ENCODE measurements at regions not wholly inside any gene's neighbourhood (a gene's known extent, or its start where the extent isn't known, plus 50 kb on each side); places are given as distances from the start of the nearest gene placed in this dataset.

DNA sequence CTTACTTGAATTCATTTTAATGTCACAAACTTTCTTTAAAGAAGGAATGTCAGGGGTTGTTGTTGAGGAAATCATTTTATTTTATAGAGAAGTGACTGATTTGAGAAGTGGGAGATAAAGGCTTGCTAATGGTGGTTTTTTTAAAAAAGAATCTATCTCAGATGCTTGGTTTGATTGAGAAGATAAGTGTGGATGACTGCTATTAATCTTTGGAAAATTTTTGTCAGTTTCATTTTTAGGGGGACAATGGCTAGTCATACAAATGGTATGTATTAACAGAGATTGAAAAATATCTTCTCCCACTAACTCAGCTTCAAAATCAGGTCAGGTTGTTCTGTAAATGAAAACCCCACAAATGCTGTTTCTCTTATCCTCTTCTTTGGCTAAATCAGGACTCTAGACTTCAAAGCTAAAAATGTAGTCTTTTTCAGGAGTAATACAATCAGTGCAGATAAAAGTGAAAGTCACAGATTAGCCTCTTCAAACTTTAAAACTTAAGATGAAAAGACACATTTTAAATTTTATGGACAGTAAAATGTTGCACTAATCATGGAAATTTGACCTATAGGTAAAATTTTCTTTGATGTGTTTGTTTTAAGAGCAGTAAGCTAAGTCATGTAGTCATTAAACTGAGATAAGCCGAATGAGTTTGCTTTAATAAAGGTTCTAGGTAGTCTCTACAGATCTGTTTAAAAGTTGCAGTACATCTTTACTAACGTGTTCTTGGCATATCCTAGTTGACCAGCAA lies 674.2 kb upstream of the VRK2 start:
- no peak for DNase-seq

- no peak for DNase-seq
Observed at GRCh38 chr2:57373530-57373929, 673.1 kb upstream of the VRK2 start.

DNA sequence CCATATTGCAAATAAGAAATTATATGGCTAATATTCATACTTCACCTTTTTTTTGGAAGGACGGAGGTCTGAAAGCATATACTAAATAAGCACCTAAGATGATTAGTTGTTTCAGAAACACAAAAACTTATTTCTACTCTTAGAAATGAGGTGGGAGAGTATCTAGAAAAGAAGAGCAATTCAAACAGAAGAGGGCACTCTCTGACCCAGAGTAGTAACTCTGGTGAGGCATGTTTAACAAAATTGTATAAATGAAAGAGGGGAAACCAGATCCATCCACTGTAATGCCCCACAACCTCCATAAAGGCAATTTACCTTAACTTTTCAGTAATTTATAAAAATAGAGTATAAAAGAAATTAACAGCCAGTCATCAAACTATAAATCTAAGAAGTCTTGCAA lies 669.6 kb upstream of the VRK2 start:
- DNase-seq = no peak

DNA sequence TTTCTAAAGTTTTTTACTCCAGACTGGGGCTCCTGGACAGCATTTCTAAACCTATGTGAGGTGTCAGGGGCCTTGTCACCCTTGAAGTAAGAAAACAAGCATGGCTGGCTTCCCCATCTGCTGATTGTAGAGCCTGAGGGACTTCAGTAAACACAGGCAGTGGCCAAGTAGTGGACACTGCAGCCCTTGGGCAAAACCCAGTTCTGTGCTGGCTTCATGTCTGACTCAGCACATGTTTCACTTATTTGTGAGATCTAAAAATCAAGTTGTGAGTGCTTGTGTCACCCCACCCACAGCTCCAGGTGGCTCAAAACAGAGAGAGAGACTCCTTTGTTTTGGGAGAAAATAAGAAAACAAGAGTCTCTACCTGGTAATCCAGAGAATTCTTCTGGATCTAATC lies 660.3 kb upstream of the VRK2 start:
- DNase-seq = no peak

- DNase-seq = no peak
Observed at GRCh38 chr2:57396355-57397098, 650.1 kb upstream of the VRK2 start.

- DNase-seq = no peak
Observed at GRCh38 chr2:57397550-57398360, 648.9 kb upstream of the VRK2 start.

GRCh38 chr2:57399057-57399456 lies 647.5 kb upstream of the VRK2 start:
- DNase-seq = no peak

DNA sequence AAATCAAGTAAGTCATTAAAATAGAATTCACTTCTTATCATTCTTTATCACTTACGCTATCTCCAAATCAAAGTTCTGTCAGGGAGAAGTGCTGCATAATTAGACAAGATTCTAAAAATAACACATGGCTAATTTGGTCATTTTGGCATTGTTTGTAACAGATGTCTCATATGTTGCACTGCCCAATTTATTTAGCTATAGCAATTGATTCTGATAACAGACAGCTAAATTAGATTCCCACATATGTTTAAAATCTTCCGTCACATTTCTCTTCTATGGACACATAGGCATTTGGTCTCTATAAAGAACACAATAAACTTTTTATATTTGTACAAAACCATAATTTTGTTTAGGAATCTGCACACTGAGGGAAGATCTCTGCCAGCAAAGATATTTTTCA lies 644.5 kb upstream of the VRK2 start:
- DNase-seq = no peak

DNA sequence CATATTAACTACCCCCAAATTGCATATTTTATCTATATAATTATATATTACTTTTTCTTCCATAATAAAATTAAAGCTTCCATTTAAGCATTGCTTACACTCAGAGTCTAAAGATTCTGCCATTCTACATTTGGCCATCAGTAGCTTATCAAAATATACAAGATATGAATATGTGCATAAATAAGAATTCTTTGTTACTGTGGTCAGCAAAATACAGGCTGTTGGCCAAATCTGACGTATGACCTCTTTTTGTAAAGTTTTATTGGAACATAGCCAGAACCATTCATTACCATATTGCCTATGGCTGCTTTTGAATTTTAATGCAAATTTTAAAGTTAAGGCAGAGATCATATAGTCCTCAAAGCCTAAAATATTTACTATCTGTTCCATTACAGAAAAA lies 643.9 kb upstream of the VRK2 start:
- DNase-seq = no peak

DNA sequence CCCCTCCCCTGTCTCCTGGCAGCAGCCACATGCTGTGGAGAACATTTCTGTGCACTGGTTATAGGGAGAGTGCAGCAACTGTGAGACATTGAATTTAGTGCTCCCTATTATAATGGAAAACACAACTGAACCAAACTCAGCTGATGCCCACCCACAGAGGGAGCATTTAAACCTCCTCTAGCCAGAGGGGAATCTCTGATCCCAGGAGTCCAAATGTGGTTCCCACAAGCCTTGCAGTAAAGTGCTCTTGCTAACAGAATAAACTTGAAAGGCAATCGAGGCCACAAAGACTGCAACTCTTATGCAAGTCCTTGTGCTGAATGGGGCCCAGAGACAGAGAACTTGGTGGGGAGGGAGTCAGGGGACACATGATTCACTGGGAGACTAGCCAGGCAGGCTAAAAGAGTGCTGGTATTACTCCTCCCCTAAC lies 638.8 kb upstream of the VRK2 start:
- DNase-seq = no peak

- no peak for DNase-seq
Observed at GRCh38 chr2:57408587-57408986, 638.0 kb upstream of the VRK2 start.

DNA sequence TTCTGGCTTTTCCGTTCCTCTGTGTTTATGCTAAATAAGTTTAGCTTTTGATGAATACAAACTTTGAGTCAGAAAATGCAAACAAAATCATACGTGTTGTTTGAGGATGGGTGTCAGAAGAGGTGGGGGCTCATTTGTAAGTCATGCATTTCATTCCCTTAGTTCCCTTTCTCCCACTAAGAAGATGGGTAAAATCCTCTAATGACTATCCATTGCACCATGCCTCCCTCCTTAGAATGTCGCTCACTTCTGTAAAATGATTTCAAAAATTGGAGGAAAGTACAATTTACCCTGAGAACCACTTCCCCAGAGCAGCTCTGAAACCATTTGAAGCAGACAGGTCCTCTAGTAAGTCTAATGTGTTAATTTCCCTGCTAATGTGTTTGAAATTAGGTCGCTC lies 629.6 kb upstream of the VRK2 start:
- DNase-seq = no peak

- peak; percentile 9 for DNase-seq
Observed at GRCh38 chr2:57418859-57419346, 627.7 kb upstream of the VRK2 start.

DNA sequence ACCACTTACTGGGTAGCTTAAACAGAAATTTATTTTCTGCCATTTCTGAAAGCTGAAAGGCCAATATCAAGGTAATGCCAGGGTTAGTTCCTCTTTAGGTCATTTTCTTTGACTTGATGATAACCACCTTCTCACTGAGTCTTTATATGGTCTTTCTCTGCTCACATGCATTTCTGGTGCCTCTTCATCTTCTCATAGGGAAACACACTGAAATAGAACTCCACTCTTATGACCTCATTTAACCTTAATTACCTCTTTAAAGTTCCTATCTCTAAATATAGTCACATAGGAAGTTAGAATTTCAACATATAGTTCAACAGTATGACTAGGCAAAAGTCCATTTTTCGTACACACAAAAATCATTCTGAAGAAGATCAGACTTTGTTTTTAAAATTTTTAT lies 616.8 kb upstream of the VRK2 start:
- DNase-seq = no peak

- no peak for DNase-seq
Observed at GRCh38 chr2:57432528-57432927, 614.1 kb upstream of the VRK2 start.

- DNase-seq = no peak
Observed at GRCh38 chr2:57434441-57434840, 612.2 kb upstream of the VRK2 start.

DNA sequence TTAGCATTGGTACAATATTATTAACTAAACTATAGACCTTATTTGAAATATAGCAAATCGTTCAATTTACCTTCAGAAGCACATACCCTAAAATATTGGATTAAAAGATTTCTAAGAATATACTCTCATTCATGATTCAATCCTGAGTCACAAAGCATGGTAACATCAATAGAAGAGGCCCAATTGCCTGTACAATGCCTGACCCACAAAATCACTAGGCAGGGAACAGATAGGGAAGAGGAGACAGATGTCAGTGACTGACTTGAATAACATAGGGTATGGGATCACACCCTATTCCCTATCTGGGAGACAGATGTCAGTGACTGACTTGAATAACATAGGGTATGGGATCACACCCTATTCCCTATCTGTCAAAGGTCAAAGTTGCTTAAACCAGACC lies 611.6 kb upstream of the VRK2 start:
- no peak for DNase-seq

- no peak for DNase-seq
Observed at GRCh38 chr2:57437077-57437476, 609.5 kb upstream of the VRK2 start.

DNA sequence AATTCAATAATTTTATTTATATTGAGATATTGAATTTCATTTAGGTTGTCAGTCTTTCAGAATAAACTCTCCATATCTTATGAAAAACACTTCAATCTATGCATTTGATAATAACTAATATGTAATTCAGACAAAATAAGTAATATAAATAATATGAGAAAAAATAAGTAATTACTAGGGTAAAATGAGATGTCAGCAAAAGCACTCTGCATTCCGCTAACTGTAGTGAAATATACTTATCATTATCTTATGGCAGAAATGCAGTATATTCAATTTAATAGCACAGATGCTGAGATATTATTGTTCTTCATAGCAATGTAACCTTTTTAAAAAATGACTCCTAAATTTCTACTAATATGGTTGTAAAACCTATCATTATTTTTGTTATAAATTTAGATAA lies 606.2 kb upstream of the VRK2 start:
- DNase-seq = no peak

DNA sequence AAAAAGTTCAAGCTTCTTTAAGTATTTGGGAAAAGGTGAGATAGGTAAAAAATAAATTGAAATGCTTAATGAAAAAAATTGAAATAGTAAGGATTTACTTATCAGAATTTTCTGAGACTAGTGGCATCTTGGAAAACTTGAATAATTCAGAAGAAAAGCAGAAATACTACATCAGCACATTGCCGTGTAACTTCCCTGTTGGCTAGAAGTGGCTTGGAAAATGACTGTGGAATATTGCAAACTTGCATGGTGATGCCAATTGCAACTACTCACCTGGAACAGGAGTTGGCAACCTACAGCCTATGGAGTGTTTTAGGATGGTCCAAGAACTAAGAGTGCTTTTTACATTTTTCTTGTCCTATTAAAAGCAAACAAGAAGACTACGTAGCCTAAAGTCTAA lies 603.5 kb upstream of the VRK2 start:
- DNase-seq = no peak

- DNase-seq = no peak
Observed at GRCh38 chr2:57443973-57444521, 602.6 kb upstream of the VRK2 start.

DNA sequence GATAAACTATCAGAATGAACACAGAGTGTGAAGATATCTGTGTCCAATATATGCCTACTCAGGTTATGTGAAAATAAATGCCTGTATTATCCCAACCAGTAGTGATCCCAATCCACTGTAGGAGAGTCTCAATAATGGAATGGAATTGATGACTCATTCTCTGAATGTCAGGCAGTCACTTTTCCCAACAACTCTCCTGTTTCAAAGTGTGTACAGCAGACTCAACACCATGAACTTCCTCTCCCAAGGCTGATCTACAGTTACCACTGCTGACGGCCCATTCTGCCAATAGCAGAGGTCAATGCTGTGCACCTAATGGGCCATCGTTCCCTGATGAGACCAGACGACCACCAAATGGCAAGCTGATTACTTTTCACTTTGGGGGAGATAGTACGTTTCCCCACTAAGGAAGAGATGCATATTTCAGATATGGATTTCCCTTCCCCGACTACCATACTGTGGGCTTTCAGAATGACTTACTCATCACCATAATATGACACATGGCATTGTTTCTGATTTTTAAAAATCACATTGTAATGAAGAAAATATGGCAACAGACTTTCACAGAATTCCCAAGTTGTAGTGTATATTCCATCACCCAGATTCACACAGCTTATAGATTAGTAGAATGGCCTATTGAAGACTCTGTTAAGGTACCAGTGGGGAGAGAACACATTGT lies 601.7 kb upstream of the VRK2 start:
- DNase-seq = no peak

- DNase-seq = no peak
Observed at GRCh38 chr2:57448816-57449215, 597.8 kb upstream of the VRK2 start.
